ENCODE measurements at regions not wholly inside any gene's neighbourhood (a gene's known extent, or its start where the extent isn't known, plus 50 kb on each side); places are given as distances from the start of the nearest gene placed in this dataset.
"Not testable (repeated sequence)": the region's sequence is repeated elsewhere in the genome, so short reads cannot be mapped to it uniquely, and the experiment has no call there.

- not testable (repeated sequence) for TF ChIP-seq EZH2 (IDR thresholded peaks at IDR 0.05; ENCODE audit: borderline replicate concordance, low read length); CTCF (conservative IDR thresholded peaks at IDR 0.05 in 1 of 2, IDR thresholded peaks at IDR 0.05 in 1 of 2; ENCODE audit: extremely low read depth in 1 of 2, insufficient read depth in 1 of 2, low read depth in 1 of 2, low read length in 2 of 2)
Measured at GRCh38 chr2:111339476-111339875, 218.8 kb downstream of the BCL2L11 start.

All from mammary epithelial cell (primary cell).